ENCODE measurements at regions not wholly inside any gene's neighbourhood (a gene's known extent, or its start where the extent isn't known, plus 50 kb on each side); places are given as distances from the start of the nearest gene placed in this dataset.

DNA sequence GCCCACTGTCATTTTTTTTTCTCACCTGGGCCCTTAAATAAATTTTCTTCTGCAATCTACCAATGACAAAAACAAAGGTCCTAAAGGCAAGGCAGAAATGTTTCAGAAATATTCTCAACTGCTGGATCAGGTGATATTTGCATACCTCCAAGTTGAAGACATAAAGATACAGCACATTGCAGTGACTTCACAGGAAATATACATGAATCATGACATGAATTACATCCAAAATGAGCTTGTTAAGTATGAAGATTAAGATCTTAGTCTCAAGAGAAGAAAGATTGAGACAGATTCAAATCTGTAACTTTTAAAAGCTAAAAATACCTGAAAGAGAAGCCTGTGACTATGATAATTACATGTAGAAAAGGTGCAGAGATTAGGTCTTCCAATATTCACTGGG lies 207.8 kb downstream of the SIPA1L2 start:
- FAIRE-seq (peak; percentile 40), DNase-seq (ENCODE audit: low read depth, low spot score) (peak; percentile 9)
- Histone ChIP-seq H3K27me3 (ENCODE audit: control insufficient read depth in 2 of 2, insufficient read depth in 2 of 2, low read length in 2 of 2) (no peaks in the 10 kb centered on the region), H3K27ac (ENCODE audit: insufficient read depth, low read depth, low read length) (no peak overlapping the region), H3K36me3 (ENCODE audit: control insufficient read depth in 2 of 2, extremely low read depth in 1 of 2, insufficient read depth in 2 of 2, low read length in 2 of 2) (no peaks in the 10 kb centered on the region), H3K79me2 (ENCODE audit: control insufficient read depth, insufficient read depth, low read length) (no peaks in the 10 kb centered on the region), H3K9me1 (replicated peaks; ENCODE audit: control insufficient read depth, extremely low read depth, insufficient read depth, low read length) (no peaks in the 10 kb centered on the region), H4K20me1 (replicated peaks; ENCODE audit: control insufficient read depth, extremely low read depth, insufficient read depth, low read length) (no peaks in the 10 kb centered on the region), H3K9ac (replicated peaks; ENCODE audit: extremely low read depth, insufficient read depth, low read length) (no peak overlapping the region), H3K4me3 (replicated peaks in 1 of 3; ENCODE audit: insufficient read depth in 1 of 3, low read depth in 1 of 3, low read length in 3 of 3) (no peak overlapping the region), H3K4me2 (ENCODE audit: insufficient read depth, low read length) (no peak overlapping the region), H2AFZ (ENCODE audit: low read depth, low read length) (no peak overlapping the region), H3K4me1 (ENCODE audit: control insufficient read depth, extremely low read depth, insufficient read depth, low read length) (no peaks in the 10 kb centered on the region), H3K9me3 (replicated peaks; ENCODE audit: control insufficient read depth, insufficient read depth, low read length) (no peaks in the 10 kb centered on the region)
- dilution Hi-C loops (cut with MboI; ENCODE audit: extremely low pct_ligation_motif_present, low sequenced_read_pairs) (no loop called here), intact Hi-C loops (cut with micrococcal nuclease) (loop anchor here (10.0 kb wide), 1 partner anchor 203 kb away; no protein-coding TSS in a partner anchor)
- BruUV-seq (replicated peaks), result no TSS peak
- no peak for TF ChIP-seq JUN (IDR thresholded peaks at IDR 0.05; ENCODE audit: borderline replicate concordance, insufficient read depth, insufficient read length, low read depth)
- TF ChIP-seq GATA2 (IDR thresholded peaks at IDR 0.05; ENCODE audit: insufficient read depth, insufficient read length, low read depth, low read length), result peak; percentile 69
- ChIA-PET POLR2A (no interaction called here), CTCF (no interaction called here)

DNA sequence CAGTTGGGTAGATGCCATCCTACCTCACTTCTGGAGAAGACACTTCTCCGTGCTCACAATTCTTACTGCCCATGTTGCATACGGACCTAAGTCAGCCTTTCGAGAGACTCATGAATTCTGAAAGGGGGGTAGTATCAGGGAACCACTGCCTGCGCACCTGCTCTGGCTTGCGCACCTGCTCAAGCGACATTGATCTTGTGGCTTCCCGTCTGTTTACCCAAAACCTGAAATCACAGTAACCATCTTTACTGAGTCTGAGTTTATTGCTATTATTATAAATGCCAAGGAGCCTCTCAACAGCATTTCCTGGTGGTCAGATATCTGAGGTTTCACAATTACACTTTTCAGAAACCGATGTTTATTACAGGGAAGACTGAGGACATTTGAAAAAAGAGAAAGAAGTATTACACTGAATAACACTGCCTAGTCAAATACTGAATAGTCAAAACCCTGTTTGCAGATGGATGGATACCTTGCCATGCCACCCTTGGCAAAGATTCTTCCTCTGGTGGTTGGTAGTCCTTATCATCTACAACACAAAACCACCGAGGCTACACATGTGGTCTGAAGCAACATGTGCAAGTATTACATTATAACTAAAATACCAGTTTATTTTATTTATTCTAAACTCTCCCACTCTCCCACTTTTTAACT lies 208.7 kb downstream of the SIPA1L2 start:
- Histone ChIP-seq H3K9ac (replicated peaks; ENCODE audit: extremely low read depth, insufficient read depth, low read length) (no peak overlapping the region), H3K79me2 (ENCODE audit: control insufficient read depth, insufficient read depth, low read length) (no peaks in the 10 kb centered on the region), H3K36me3 (ENCODE audit: control insufficient read depth in 2 of 2, extremely low read depth in 1 of 2, insufficient read depth in 2 of 2, low read length in 2 of 2) (no peaks in the 10 kb centered on the region), H3K9me1 (replicated peaks; ENCODE audit: control insufficient read depth, extremely low read depth, insufficient read depth, low read length) (no peaks in the 10 kb centered on the region), H2AFZ (ENCODE audit: low read depth, low read length) (no peak overlapping the region), H3K4me2 (ENCODE audit: insufficient read depth, low read length) (no peak overlapping the region), H3K27ac (ENCODE audit: insufficient read depth, low read depth, low read length) (no peak overlapping the region), H3K9me3 (replicated peaks; ENCODE audit: control insufficient read depth, insufficient read depth, low read length) (no peaks in the 10 kb centered on the region), H3K27me3 (ENCODE audit: control insufficient read depth in 2 of 2, insufficient read depth in 2 of 2, low read length in 2 of 2) (no peaks in the 10 kb centered on the region), H4K20me1 (replicated peaks; ENCODE audit: control insufficient read depth, extremely low read depth, insufficient read depth, low read length) (no peaks in the 10 kb centered on the region), H3K4me1 (ENCODE audit: control insufficient read depth, extremely low read depth, insufficient read depth, low read length) (no peaks in the 10 kb centered on the region), H3K4me3 (replicated peaks in 1 of 3; ENCODE audit: insufficient read depth in 1 of 3, low read depth in 1 of 3, low read length in 3 of 3) (no peak overlapping the region)
- intact Hi-C loops (cut with micrococcal nuclease), result loop anchor here (10.0 kb wide), 1 partner anchor 204 kb away; no protein-coding TSS in a partner anchor
- no peak for TF ChIP-seq GATA2 (IDR thresholded peaks at IDR 0.05; ENCODE audit: insufficient read depth, insufficient read length, low read depth, low read length)
- TF ChIP-seq, protein P1, sequence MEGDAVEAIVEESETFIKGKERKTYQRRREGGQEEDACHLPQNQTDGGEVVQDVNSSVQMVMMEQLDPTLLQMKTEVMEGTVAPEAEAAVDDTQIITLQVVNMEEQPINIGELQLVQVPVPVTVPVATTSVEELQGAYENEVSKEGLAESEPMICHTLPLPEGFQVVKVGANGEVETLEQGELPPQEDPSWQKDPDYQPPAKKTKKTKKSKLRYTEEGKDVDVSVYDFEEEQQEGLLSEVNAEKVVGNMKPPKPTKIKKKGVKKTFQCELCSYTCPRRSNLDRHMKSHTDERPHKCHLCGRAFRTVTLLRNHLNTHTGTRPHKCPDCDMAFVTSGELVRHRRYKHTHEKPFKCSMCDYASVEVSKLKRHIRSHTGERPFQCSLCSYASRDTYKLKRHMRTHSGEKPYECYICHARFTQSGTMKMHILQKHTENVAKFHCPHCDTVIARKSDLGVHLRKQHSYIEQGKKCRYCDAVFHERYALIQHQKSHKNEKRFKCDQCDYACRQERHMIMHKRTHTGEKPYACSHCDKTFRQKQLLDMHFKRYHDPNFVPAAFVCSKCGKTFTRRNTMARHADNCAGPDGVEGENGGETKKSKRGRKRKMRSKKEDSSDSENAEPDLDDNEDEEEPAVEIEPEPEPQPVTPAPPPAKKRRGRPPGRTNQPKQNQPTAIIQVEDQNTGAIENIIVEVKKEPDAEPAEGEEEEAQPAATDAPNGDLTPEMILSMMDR (IDR thresholded peaks at IDR 0.05; ENCODE audit: extremely low read depth in 1 of 2, insufficient read depth in 1 of 2, low read depth in 1 of 2, low read length in 2 of 2), result no peak
- TF ChIP-seq POLR2A (IDR thresholded peaks at IDR 0.05; ENCODE audit: low read depth, low read length), result no peak
- TF ChIP-seq FOS (IDR thresholded peaks at IDR 0.05; ENCODE audit: borderline replicate concordance, insufficient read depth, low read length), result no peak
- no peak for TF ChIP-seq JUN (IDR thresholded peaks at IDR 0.05; ENCODE audit: borderline replicate concordance, insufficient read depth, insufficient read length, low read depth)
- no peak for TF ChIP-seq POLR2AphosphoS5 (IDR thresholded peaks at IDR 0.05; ENCODE audit: insufficient read depth, low read depth, low read length)
- TF ChIP-seq MAX (IDR thresholded peaks at IDR 0.05; ENCODE audit: insufficient read depth, insufficient read length), result no peak
- TF ChIP-seq EZH2 (IDR thresholded peaks at IDR 0.05; ENCODE audit: borderline replicate concordance, low read depth, low read length, severe bottlenecking), result no peak
- no peak for TF ChIP-seq MYC (IDR thresholded peaks at IDR 0.05; ENCODE audit: low read depth, low read length)
- ChIA-PET CTCF (no interaction called here), POLR2A (no interaction called here)
- no TSS peak for BruUV-seq (replicated peaks)
- no peak for FAIRE-seq
- DNase-seq (ENCODE audit: low read depth, low spot score), result no peak
- dilution Hi-C loops (cut with MboI; ENCODE audit: extremely low pct_ligation_motif_present, low sequenced_read_pairs), result no loop called here

Measured in endothelial cell of umbilical vein (primary cell).